ENCODE measurements at regions not wholly inside any gene's neighbourhood (a gene's known extent, or its start where the extent isn't known, plus 50 kb on each side); places are given as distances from the start of the nearest gene placed in this dataset.

DNA sequence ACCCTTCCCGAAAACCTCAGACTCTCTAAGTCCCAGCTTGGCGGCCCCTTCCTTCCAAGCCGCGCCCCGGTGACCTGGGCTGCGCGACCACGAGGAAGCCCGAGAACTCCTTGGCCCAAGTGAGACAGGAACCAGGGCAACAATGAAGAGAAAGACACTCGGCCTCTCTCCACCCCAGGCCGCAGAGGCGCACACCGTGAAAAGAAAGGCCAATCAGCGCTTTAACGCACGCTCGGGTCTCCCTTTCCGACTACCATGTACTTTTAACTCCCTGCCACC is 166.4 kb upstream of the PPP1R3A start:
- H3K27me3 ChIP-seq, result peaks cover 0 to 59% (median 0%) of the 10 kb centered on the region in 4 donors
- H3K36me3 ChIP-seq, result no peaks in the 10 kb centered on the region
- 0% methylated on average over 8 to 15 of the region's 18 CpGs for WGBS, 2 donors
- H3K4me1 ChIP-seq, result peaks cover 5 to 70% (median 8%) of the 10 kb centered on the region in 3 donors
- no peak for TF ChIP-seq POLR2A (IDR thresholded peaks at IDR 0.05)
- TF ChIP-seq, protein P1, sequence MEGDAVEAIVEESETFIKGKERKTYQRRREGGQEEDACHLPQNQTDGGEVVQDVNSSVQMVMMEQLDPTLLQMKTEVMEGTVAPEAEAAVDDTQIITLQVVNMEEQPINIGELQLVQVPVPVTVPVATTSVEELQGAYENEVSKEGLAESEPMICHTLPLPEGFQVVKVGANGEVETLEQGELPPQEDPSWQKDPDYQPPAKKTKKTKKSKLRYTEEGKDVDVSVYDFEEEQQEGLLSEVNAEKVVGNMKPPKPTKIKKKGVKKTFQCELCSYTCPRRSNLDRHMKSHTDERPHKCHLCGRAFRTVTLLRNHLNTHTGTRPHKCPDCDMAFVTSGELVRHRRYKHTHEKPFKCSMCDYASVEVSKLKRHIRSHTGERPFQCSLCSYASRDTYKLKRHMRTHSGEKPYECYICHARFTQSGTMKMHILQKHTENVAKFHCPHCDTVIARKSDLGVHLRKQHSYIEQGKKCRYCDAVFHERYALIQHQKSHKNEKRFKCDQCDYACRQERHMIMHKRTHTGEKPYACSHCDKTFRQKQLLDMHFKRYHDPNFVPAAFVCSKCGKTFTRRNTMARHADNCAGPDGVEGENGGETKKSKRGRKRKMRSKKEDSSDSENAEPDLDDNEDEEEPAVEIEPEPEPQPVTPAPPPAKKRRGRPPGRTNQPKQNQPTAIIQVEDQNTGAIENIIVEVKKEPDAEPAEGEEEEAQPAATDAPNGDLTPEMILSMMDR (IDR thresholded peaks at IDR 0.05), result no peak
- DNase-seq, result no peak
- intact Hi-C loops (cut with DNase I), result loop anchor here (5.0 kb wide), 1 partner anchor 327 kb away; the partner anchor contains the start of gene FOXP2
- peak overlapping the region; percentile 94 to 97 (median 96) for H3K27ac ChIP-seq
- H3K9me3 ChIP-seq, result no peaks in the 10 kb centered on the region
- H3K4me3 ChIP-seq, result peak overlapping the region; percentile 81 to 90 (median 84)

GRCh38 chr7:114084472-114085312 is 165.9 kb upstream of the PPP1R3A start:
- intact Hi-C loops (cut with DNase I), result loop anchor here (5.0 kb wide), 1 partner anchor 328 kb away; the partner anchor contains the start of gene FOXP2

GRCh38 chr7:114084002-114084471 is 165.2 kb upstream of the PPP1R3A start:
- Histone ChIP-seq H3K27ac (peak overlapping the region; percentile 94 to 97 (median 96)), H3K36me3 (no peaks in the 10 kb centered on the region), H3K9me3 (no peaks in the 10 kb centered on the region), H3K4me3 (peak overlapping the region; percentile 81 to 90 (median 84)), H3K27me3 (peaks cover 0 to 63% (median 0%) of the 10 kb centered on the region in 4 donors), H3K4me1 (peaks cover 5 to 65% (median 8%) of the 10 kb centered on the region in 3 donors)
- WGBS, 2 donors, result 5 to 10% methylated on average over 11 of the region's 11 CpGs
- no peak for DNase-seq
- intact Hi-C loops (cut with DNase I), result no loop called here
- TF ChIP-seq, protein P1 (IDR thresholded peaks at IDR 0.05), result no peak
- TF ChIP-seq POLR2A (IDR thresholded peaks at IDR 0.05), result no peak

More at GRCh38 chr7:114084472-114085312, 165.9 kb upstream of the PPP1R3A start:
- WGBS, 2 donors, result 1% methylated on average over 24 to 40 of the region's 64 CpGs
- DNase-seq, result no peak
- TF ChIP-seq, protein P1 (IDR thresholded peaks at IDR 0.05), result no peak
- peak in 1 of 4 donors; percentile 22 for TF ChIP-seq POLR2A (IDR thresholded peaks at IDR 0.05)
- peaks cover 5 to 70% (median 8%) of the 10 kb centered on the region in 3 donors for H3K4me1 ChIP-seq
- H3K9me3 ChIP-seq, result no peaks in the 10 kb centered on the region
- peak overlapping the region; percentile 81 to 90 (median 84) for H3K4me3 ChIP-seq
- no peaks in the 10 kb centered on the region for H3K36me3 ChIP-seq
- H3K27ac ChIP-seq, result peak overlapping the region; percentile 94 to 97 (median 96)
- peaks cover 0 to 59% (median 0%) of the 10 kb centered on the region in 4 donors for H3K27me3 ChIP-seq

GRCh38 chr7:114083166-114084001 is 164.6 kb upstream of the PPP1R3A start:
- Histone ChIP-seq H3K27ac (peak overlapping the region; percentile 94 to 97 (median 96)), H3K9me3 (no peaks in the 10 kb centered on the region), H3K4me1 (peaks cover 5 to 58% (median 8%) of the 10 kb centered on the region in 3 donors), H3K36me3 (no peaks in the 10 kb centered on the region), H3K27me3 (peaks cover 0 to 61% (median 0%) of the 10 kb centered on the region in 4 donors), H3K4me3 (peak overlapping the region; percentile 40 to 90 (median 82))
- TF ChIP-seq, protein P1 (IDR thresholded peaks at IDR 0.05), result no peak
- TF ChIP-seq POLR2A (IDR thresholded peaks at IDR 0.05), result no peak
- DNase-seq, result no peak
- WGBS, 2 donors, result 14 to 20% methylated on average over 24 to 29 of the region's 45 CpGs
- intact Hi-C loops (cut with DNase I), result no loop called here

Data from esophagus squamous epithelium (tissue), 5 donors.